ENCODE measurements at regions not wholly inside any gene's neighbourhood (a gene's known extent, or its start where the extent isn't known, plus 50 kb on each side); places are given as distances from the start of the nearest gene placed in this dataset.

DNA sequence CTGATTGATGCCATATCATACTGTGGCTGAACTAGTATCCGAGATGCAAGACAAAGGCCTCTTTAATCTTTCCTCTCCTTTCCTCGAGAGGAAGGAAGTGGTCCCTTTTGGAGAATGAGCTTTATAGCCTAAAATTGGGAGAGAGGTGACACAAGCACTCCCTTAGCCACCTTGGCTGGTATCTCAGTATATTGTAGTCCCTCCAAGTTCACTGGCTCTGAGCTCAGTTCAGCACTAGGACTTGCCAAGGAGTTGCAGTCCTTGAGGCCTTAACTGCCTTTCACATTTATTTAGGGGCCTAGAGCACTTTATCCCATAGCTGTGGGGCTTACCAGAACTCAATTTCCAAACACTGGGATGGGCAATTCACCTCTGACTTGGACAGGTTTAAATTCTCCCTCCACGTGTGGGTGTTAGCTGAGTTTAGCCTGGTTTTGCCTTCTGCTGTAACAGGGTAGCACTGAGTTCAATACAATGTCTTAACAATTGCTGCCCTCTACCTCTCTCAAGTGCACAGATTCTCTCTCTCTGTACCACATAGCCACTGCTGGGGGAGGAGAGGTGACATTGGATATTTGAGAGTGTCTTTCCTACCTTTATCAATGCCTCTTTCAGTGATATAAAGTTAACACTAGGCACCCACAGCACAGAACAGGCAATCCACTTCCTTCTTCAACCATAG, 216.4 kb downstream of the TECRL start:
- TF ChIP-seq, protein P1, sequence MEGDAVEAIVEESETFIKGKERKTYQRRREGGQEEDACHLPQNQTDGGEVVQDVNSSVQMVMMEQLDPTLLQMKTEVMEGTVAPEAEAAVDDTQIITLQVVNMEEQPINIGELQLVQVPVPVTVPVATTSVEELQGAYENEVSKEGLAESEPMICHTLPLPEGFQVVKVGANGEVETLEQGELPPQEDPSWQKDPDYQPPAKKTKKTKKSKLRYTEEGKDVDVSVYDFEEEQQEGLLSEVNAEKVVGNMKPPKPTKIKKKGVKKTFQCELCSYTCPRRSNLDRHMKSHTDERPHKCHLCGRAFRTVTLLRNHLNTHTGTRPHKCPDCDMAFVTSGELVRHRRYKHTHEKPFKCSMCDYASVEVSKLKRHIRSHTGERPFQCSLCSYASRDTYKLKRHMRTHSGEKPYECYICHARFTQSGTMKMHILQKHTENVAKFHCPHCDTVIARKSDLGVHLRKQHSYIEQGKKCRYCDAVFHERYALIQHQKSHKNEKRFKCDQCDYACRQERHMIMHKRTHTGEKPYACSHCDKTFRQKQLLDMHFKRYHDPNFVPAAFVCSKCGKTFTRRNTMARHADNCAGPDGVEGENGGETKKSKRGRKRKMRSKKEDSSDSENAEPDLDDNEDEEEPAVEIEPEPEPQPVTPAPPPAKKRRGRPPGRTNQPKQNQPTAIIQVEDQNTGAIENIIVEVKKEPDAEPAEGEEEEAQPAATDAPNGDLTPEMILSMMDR (optimal IDR thresholded peaks at IDR 0.05 in 1 of 3, IDR thresholded peaks at IDR 0.05 in 1 of 3, conservative IDR thresholded peaks at IDR 0.05 in 1 of 3; ENCODE audit: extremely low read depth in 1 of 3, insufficient read depth in 2 of 3, low read length in 3 of 3): no peak
- TF ChIP-seq EZH2 (IDR thresholded peaks at IDR 0.05; ENCODE audit: low read length): no peak

Measured in keratinocyte (primary cell).